A673 (cell line): ENCODE measurements at regions not wholly inside any gene's neighbourhood (a gene's known extent, or its start where the extent isn't known, plus 50 kb on each side); places are given as distances from the start of the nearest gene placed in this dataset.

Source experiments
- BruUV-seq: library from RNA; stranded (reverse); fragments of 400-500 nt; replicated peaks from 2 replicates; lab custom pipeline; 2021; lab: Mats Ljungman, UMichigan
- CTCF ChIA-PET: fragments of 300-600 bp; sonication (Branson Sonifier 250); formaldehyde crosslinking; loops from one replicate; lab custom pipeline; 2022; ENCODE audit warnings: antibody characterized with exemption; lab: Charles Lee
- POLR2A ChIA-PET: fragments of 300-600 bp; sonication (Branson Sonifier 250); formaldehyde crosslinking; loops from one replicate; lab custom pipeline; 2022; ENCODE audit warnings: antibody characterized with exemption; ENCODE audit not compliant: low non-redundant PET; lab: Charles Lee
- DNase-seq: peaks from one replicate; pipeline ENCODE4 v3.0.0-alpha.2; 2015; ENCODE audit warnings: low spot score
- H3K27ac ChIP-seq: fragments of 200-600 bp; sonication (generic); 2 replicates; pipeline ENCODE4 v1.5.1; 2016; ENCODE audit warnings: mixed run types, low read depth, mild to moderate bottlenecking, mixed read lengths, antibody characterized with exemption, low read length; ENCODE audit not compliant: poor library complexity, severe bottlenecking
- H3K27me3 ChIP-seq: fragments of 200-600 bp; sonication (generic); replicated peaks from 2 replicates; pipeline ENCODE4 v1.6.1; 2017; ENCODE audit warnings: mixed run types, low read depth, mild to moderate bottlenecking, mixed read lengths, antibody characterized with exemption, low read length; ENCODE audit not compliant: insufficient read depth, poor library complexity
- H3K36me3 ChIP-seq: fragments of 200-600 bp; sonication (generic); 2 replicates; pipeline ENCODE4 v1.6.1; 2016; ENCODE audit warnings: mixed run types, mild to moderate bottlenecking, mixed read lengths, antibody characterized with exemption, low read length; ENCODE audit not compliant: insufficient read depth, poor library complexity, severe bottlenecking
- H3K4me1 ChIP-seq: fragments of 200-600 bp; sonication (generic); 2 replicates; pipeline ENCODE4 v1.6.1; 2017; ENCODE audit warnings: mixed run types, mild to moderate bottlenecking, mixed read lengths, antibody characterized with exemption, low read length; ENCODE audit not compliant: insufficient read depth, poor library complexity, severe bottlenecking
- H3K4me3 ChIP-seq: fragments of 200-600 bp; sonication (generic); 2 replicates; pipeline ENCODE4 v1.5.1; 2016; ENCODE audit warnings: low read depth, mixed run types, mild to moderate bottlenecking, mixed read lengths, low read length; ENCODE audit not compliant: poor library complexity, severe bottlenecking
- H3K9me3 ChIP-seq: fragments of 200-600 bp; sonication (generic); 2 replicates; pipeline ENCODE4 v1.6.1; 2016; ENCODE audit warnings: mixed run types, low read depth, mild to moderate bottlenecking, mixed read lengths, antibody characterized with exemption, low read length; ENCODE audit not compliant: poor library complexity, severe bottlenecking
- CTCF ChIP-seq: fragments of 300-800, 200-600 bp; sonication (generic); conservative IDR thresholded peaks from 2 replicates; pipeline ENCODE4 v1.5.1; 2017; ENCODE audit warnings: low read depth, mild to moderate bottlenecking, antibody characterized with exemption, low read length, moderate library complexity, mixed read lengths
- EZH2 ChIP-seq: fragments of 200-600 bp; sonication (generic); IDR thresholded peaks from 2 replicates; pipeline ENCODE4 v1.6.1; 2017; ENCODE audit warnings: borderline replicate concordance, low read depth, mild to moderate bottlenecking, mixed read lengths, antibody characterized with exemption, low read length; ENCODE audit not compliant: poor library complexity, severe bottlenecking
- intact Hi-C: fragments of 100-400 bp; cut with micrococcal nuclease; formaldehyde crosslinking; loops from one replicate; pipeline ENCODE4 v1.10.0; 2022; ENCODE audit not compliant: unreplicated experiment

- CTCF ChIA-PET = no interaction called here
- no peak overlapping the region for H3K27ac ChIP-seq
- BruUV-seq = no TSS peak
- peak; percentile 61 for DNase-seq
- H3K9me3 ChIP-seq = no peaks in the 10 kb centered on the region
- no peak overlapping the region for H3K4me3 ChIP-seq
- POLR2A ChIA-PET = no interaction called here
- H3K4me1 ChIP-seq = no peaks in the 10 kb centered on the region
- intact Hi-C loops = loop anchor here (5.0 kb wide), 1 partner anchor 454 kb away; no protein-coding TSS in a partner anchor
- no peaks in the 10 kb centered on the region for H3K27me3 ChIP-seq
- TF ChIP-seq CTCF = no peak
- no peak for TF ChIP-seq EZH2
- no peaks in the 10 kb centered on the region for H3K36me3 ChIP-seq
These were observed 450.0 kb upstream of the RASGEF1B start for GRCh38 chr4:81921751-81922159.

- CTCF ChIA-PET = no interaction called here
- POLR2A ChIA-PET = no interaction called here
- H3K4me1 ChIP-seq = no peaks in the 10 kb centered on the region
These were observed 448.1 kb upstream of the RASGEF1B start for GRCh38 chr4:81919810-81920209.

GRCh38 chr4:81919223-81919622 is 447.5 kb upstream of the RASGEF1B start:
- no peak overlapping the region for H3K4me3 ChIP-seq
- TF ChIP-seq CTCF (peak; percentile 34), EZH2 (no peak)
- no TSS peak for BruUV-seq
- no peaks in the 10 kb centered on the region for H3K27me3 ChIP-seq
- no peaks in the 10 kb centered on the region for H3K36me3 ChIP-seq
- no peaks in the 10 kb centered on the region for H3K9me3 ChIP-seq
- intact Hi-C loops = no loop called here
- ChIA-PET CTCF (no interaction called here), POLR2A (no interaction called here)
- DNase-seq = peak; percentile 32
- no peak overlapping the region for H3K27ac ChIP-seq
- no peaks in the 10 kb centered on the region for H3K4me1 ChIP-seq

More at GRCh38 chr4:81919810-81920209, 448.1 kb upstream of the RASGEF1B start:
- no TSS peak for BruUV-seq
- Histone ChIP-seq H3K27me3 (no peaks in the 10 kb centered on the region), H3K27ac (no peak overlapping the region), H3K36me3 (no peaks in the 10 kb centered on the region), H3K9me3 (no peaks in the 10 kb centered on the region), H3K4me3 (no peak overlapping the region)
- DNase-seq = peak; percentile 2
- 0 out of 2 replicates have a peak, but pooled peaks have one; percentile 6 for TF ChIP-seq CTCF
- no peak for TF ChIP-seq EZH2
- intact Hi-C loops = loop anchor here (5.0 kb wide), 1 partner anchor 453 kb away; no protein-coding TSS in a partner anchor
